ENCODE measurements at regions not wholly inside any gene's neighbourhood (a gene's known extent, or its start where the extent isn't known, plus 50 kb on each side); places are given as distances from the start of the nearest gene placed in this dataset.
"Not testable (repeated sequence)": the region's sequence is repeated elsewhere in the genome, so short reads cannot be mapped to it uniquely, and the experiment has no call there.

DNA sequence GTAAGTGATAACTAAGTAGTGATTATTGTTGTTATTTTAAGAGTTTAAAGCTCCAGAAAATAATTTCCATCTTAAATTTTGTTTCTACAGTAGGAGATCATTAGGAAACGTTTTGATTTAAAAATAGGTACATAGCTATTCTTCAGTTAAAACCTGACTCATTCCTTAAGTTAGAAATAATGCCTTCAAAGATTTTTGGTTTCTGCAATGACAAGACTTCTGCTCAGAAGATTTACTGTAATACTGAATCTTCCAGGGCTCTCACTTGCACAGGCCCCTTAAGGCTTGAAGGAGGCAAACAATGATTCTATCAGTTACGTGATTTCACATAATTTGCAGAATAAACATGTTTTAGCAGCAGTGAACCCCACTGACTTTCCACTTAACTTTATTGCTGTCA lies 333.7 kb downstream of the RAD51AP2 start:
- no peak for DNase-seq

DNA sequence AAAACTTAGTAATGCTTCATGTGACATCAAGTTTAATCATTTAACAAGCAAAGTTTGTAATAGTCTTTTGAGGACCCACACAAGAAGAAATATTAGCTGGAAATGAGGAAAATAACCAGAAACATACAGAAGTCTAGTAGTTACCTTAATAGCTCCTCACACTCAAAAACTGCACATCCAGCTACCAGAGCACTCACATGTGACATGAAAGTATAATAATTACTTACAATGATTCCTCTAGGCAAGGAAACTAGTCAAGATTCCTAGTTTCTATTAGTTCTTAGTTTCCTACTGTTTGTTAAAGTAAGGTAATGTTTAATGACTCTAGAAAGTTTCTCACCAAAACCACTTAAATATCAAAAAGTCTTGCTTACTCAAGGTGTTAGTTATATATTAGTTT lies 335.8 kb downstream of the RAD51AP2 start:
- no peak for DNase-seq

DNA sequence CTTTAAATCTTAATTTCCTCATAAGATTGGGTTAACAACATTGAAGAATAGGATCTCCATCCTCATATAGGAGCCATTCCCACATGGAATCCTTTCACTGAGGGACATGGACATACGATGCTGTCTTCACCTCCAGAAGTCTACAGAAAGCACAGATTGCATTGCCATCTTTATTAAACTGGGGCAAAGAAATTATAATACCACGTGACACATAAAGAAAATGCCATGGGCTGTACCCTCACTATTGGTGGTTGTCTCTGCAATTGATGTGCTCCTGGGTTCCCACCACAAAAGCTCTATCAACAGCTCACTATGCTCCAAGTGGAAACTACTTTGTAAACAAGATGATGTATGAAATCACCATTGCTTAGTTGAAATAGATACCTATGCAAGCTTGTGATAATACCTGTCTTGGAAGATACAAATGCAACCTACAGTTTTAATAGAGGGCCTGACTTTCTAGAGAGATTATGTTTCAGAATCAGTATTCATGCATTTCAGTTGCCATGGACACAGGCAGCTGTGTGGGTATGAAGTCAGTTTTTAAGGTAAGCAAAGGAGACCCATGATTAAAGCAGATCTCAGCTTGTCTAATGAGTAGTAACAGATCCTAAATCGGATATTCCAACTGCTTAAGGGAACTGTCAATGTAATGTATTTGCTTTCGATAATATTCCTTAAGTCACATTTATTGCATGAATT lies 337.0 kb downstream of the RAD51AP2 start:
- DNase-seq = no peak

DNA sequence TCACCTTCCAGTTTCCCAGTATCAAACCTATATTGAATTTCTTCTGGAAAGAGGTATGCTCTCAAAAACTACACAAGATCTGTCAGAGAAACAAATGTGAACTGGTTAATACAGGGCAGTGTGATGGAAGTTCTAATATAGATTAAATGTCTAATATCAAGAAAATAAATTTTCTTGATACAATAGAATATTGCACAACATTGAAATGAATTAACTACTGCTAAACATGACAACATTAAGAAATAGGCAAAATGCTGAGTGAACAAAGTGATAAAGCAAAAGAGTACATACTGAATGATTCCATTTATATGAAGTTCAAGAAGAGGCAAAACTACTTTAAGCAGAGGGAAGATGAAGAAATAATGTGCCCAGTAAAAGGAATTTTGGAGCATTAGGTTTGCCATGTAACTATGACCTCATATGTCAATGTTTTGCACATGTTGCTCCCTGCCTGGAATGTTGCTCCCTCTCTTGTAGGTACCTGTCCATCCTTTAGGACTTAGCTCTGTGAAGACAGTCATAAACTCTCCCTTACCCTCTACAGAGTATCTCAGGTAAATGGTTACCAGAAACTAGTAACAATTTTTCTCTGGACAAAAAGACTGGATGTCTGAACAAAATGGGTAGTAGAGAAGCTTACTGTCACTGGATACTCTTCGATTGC lies 339.0 kb downstream of the RAD51AP2 start:
- DNase-seq = no peak

DNA sequence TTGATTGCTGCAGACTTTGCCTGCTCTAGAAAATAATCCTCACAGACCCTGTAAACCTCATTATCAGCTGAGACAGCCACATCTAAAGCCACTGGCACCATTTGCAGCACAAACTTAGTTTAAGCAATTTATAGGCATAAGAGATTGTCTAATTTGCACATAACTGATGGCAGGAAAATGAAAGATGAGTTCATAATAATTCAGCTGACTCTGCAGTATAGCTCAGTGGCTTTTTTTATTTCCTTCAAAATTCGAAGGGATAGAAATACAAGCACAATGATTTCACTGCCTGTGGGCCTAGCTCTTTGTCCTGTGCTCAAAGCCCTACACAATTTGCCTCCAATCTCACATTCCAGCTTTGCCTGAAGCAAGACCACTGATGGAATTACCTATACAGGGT lies 341.2 kb downstream of the RAD51AP2 start:
- no peak for DNase-seq

DNA sequence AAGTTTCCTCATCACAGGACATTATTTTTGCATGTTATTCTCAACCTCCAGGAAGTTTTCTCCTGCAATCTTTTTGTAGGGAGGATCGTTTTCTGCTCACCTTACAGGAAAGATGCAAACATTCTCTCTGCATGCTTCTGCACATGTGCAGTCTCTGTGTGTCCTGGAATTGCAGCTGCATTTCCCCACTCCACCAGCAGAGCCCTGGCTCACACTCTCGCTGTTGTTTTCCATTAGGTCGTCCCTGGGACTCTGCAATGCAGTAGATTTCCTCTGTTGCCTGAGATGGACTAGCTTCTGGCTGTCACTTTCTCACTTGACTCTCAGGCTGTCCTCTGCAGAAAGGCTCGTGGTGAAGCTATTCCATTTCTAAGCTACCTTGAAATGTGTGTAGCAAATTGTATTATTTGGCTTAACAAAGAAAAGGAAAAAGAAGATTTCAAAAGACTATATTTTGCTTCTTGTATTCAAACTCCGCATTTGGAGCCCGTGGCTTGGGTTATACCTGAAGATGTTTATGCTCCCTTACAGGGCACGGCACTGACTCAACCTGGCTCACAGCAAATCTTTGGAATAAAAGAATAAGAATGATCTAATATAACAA lies 346.7 kb downstream of the RAD51AP2 start:
- DNase-seq = no peak

DNA sequence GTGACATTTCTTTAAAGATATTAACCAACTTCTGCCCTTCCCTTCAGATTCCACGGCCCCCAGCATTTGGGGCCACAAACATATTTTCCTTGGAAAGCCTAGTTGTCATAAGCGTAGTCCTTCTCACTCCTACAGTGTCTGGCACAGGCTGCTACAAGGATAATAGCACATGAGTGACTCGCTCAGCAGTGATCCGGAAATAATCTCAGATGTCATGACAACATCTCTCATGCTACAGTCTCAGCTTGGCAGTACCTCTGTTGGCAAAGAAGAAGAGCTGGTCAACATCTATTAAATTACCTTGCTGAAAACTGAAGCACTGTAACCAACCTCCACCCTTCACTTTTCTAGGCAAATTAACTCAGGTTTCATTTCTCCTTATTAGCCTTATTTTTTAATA lies 351.7 kb downstream of the RAD51AP2 start:
- no peak for DNase-seq

DNA sequence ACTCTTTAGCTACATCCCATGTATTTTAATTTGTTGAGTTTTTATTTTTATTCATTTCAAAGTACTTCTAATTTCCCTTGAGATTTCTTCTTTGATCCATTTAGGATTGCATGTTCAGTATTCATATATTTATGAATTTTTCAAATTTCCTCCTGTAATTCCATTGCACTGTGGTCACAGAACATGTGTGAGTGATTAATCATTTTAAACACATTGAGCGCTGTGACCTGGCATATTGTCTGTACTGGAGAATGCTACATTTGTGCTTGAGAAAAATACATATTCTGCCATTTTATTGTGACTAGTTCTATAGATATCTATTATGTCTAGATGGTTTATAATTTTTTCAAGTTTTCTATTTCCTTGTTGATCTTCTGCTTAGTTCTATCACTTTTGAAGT lies 353.7 kb downstream of the RAD51AP2 start:
- DNase-seq = no peak

DNA sequence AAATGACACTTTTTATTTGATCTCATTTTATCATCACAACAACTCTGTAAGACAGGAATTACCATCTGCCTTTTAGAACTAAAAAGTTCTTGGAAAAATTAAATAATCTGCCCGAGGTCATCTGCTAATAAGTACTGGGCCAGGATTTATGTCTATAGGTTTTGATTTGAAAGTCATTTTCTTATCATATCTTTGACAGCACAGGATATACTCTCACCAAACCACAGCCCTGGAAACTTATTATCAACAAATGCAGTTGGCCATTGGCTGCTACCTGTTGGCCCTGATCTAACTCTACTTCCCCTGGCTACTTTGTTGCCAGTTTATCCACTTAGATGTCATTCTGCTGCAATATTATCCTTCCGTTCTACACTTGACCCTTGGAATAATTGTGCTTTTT lies 354.6 kb downstream of the RAD51AP2 start:
- DNase-seq = no peak

DNA sequence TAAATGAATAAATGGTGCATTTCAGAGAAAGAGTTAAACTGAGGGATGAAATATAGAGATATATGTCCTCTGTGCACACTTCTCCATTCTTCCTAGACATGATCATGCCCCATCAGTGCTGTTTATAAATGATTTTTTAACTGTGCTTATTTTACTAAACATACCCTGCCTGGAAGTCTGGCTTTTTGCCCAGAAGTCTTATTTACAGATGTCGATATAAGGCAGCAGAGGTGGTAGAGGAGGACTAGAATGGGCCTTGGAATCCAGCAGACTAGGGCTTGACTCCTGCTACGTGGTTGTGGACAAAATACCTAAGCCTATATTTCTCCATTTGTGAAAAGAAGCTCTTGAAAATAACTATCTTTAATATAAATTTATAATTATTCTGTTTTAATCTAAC lies 355.5 kb downstream of the RAD51AP2 start:
- DNase-seq = no peak

DNA sequence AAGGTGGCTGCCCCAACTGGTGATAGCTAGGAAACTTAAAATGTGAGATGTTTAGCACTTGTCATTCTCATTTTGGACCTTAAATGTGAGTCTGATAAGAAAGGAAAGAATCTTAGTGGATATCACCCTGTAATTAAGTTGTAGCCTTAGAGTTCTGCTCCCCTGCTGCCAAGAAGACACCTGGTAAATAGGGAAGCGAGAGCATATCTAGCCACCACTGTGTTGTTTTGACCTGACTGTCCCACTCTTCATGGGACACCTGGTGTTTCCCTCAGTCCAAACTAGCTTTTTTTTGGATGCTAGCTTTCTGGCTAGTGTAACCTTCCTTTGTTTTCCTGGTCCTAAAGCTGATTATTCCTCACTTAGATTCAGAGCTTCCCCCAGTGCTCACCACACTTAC lies 357.6 kb downstream of the RAD51AP2 start:
- DNase-seq = no peak

DNA sequence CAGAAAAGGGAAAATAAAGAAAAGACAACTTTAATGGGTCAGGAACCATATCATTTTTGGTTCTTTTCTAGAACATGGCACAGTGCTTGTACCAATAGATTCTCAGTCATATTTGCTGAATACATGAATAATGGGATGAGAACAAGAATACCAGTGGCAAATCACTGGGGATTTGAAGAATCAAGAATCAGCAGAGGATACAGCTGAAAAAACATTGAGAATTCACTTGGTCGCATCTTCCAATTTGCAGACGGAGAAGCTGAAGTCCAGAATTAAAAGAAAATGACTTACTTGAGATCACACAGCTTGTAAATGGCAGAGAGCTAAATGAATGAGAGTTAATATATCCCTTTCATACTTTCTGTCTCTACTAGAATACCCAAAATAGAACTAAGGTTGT lies 362.2 kb downstream of the RAD51AP2 start:
- no peak for DNase-seq

DNA sequence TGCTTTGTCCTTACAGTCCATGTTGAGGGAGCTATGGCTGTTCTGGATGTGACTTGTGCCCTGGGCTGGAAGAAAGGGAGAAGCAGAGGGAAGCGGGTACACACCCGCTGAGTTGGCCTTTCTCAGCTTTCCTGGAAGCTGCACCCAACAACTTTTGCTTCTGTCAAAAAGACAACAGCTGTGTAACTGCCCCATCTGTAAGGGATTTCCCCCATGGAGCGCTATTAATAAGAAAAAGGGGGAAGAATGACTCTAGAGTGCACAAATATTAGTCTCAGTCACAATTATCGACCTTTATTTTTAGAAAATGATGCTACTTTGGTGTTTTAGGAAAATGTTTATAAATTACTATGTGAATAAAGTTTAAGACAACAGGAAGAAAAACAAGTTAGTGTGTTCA lies 368.3 kb downstream of the RAD51AP2 start:
- no peak for DNase-seq

DNA sequence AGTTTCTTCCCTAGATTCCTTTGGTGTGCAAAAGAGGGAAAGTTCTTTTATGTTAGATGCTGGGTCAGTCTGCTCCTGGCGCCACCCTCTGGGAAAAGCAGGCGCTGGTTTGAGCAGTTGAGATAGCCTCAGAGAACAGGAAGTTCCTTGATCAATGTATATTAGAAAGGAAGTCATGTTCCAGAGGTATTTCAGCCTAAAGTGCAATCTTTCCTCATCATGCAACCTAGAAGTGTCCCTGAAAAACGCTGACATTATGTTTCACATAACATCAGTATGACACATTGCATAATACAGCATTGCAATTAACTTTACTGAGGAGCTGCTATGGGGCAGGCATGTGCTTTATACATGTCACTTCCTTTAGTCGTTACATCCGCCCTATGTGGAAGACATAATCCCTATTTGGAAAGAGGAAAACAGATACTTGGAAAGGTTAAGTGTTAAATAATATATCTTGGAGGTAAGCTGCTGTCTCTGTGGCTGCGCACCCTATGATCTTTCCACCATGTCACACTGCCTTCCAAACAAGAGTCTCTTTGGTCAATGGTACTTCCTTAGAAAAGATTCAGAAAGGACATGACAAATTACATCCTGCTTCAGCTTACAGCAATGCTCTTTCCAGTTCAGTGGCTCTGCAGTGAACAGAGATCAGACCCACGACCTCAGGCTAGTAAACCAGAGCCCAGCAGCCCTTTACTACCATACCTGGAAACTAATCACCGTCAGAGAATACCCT lies 369.7 kb downstream of the RAD51AP2 start:
- DNase-seq = no peak

DNA sequence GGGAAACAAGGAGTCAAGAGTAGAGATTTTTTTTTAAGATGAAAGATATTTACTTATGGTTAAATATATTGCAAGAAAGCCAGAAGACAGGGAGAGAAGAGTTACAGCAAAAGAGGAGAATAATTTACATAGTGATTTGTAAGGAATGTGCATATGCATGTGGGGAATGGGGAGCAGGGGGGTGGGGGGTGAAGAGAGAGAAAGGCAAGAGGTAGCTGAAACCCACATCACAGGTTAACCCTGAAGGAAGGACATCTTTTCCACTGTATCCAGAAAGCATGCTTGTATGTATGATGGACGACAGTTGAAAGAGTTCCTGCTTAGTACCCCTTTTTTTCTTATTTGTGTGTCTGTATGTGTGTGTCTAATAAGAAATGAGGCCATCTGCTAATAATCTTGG lies 371.9 kb downstream of the RAD51AP2 start:
- DNase-seq = no peak

DNA sequence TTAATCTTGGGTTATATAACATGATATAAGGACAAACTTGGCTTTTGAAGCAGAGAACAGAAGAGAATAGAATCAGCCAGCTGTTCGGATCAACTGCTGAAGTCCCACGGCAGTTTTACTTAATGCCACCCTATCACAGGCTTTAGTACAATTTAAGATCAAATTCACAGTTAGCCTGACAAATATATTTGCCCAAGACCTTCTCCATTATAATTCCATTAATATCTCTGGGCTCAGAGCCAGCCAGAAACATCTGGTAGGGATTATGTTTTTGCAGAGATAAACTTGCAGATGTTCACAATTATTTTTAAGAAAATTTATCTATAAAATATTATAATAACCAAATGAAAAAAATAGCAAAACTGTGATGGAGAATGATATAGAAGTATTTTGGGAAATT lies 381.4 kb downstream of the RAD51AP2 start:
- DNase-seq = no peak

DNA sequence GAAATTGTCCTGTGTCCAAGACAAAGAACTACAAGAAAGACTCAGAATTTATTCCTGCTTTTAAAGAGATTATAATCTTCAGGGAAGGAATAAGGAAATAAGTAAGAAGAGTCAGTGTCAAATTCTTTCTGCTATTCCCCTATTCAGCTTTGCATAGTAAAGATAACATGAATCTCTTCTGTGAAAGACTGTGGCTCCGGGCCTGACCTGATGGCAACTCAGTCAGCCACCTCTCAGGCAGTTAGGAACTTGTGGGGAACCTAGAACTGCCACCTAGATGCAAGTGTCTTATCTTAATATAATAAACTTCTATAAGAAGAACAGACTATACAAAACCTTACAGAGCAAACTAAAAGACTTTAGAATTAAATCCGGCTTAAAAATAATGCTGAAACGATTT lies 382.0 kb downstream of the RAD51AP2 start:
- no peak for DNase-seq

DNA sequence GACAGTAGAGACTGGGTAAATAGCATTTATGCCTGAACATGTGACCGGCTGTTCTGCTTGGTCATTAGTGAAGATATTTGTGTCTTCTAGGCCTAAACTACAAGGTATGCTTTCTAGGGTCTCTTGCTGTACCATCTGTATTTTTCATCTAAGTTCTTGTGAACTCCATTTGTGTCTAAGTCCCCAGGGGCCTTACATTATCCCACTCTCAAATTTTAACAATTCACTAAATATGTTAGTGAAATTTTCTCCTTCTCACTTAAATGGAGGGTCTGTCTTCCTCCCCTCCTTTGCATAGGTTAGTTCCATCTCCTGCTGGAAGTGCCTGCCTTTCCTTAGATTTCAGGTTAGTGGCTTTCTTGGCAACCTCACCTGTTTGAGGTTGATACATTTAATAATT lies 382.6 kb downstream of the RAD51AP2 start:
- DNase-seq = no peak

DNA sequence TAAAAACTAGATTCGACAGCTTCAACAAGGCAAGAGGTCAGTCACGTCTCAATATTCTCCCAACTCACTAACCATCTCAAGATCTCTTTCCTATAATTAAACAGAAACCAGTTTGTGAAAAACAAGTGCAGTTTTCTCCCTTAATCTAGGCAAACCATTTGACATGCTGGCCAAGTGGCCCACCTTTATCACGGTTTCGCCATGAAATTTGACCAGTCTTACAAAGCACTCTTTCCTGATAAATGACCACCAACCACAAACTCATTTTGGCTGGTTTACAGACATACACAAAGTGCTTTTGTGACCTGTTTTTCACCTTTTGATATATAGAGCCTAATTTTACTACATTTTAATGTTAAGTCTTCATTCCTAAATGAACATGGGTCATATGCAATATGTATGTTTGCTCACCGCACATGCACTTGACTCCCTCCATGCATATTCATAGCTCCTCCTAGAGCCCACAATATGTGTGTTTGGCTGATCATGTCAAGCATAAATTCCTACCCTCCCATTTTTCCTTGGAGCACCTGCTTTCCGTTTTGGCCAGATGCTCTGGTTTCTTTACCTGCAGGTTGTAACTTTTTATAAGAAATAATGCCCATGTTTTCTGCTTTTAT lies 385.1 kb downstream of the RAD51AP2 start:
- DNase-seq = no peak

DNA sequence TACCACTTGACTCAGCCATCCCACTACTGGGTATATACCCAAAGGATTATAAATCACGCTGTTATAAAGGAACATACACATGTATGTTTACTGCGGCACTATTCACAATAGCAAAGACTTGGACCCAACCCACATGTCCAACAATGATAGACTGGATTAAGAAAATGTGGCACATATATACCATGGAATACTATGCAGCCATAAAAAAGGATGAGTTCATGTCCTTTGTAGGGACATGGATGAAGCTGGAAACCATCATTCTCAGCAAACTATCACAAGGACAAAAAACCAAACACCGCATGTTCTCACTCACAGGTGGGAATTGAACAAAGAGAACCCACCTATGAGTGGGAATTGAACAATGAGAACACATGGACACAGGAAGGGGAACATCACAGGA lies 387.6 kb downstream of the RAD51AP2 start:
- DNase-seq = not testable (repeated sequence)

DNA sequence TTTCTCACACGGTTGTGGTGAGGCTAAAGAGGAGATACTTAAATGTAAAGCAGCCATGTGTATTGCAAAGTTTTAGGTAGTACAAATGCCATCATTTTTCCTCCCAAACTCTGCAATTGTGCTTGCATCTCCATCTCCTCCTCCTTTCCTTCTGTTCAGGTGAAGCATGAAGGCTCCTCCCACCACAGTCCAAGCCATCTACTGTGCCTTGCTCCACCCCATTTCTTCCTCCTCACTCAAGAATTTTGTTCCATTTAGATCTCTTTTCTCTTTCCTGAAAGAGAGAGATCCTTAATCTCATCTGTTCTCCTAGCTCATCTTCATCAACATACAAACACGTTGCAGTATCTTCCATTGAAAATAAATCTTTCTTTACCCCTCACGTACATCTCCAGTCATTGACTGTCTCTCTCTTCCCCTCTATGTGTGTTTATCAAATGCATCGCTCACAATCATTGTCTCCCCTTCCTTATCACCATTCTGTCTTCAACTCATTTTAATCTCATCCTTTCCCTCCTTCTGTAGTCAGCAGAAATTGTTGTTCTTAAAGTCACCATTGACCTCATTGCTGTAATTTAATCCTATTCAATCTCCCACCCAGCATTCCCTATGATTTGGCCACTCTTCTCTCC lies 392.1 kb downstream of the RAD51AP2 start:
- DNase-seq = no peak

DNA sequence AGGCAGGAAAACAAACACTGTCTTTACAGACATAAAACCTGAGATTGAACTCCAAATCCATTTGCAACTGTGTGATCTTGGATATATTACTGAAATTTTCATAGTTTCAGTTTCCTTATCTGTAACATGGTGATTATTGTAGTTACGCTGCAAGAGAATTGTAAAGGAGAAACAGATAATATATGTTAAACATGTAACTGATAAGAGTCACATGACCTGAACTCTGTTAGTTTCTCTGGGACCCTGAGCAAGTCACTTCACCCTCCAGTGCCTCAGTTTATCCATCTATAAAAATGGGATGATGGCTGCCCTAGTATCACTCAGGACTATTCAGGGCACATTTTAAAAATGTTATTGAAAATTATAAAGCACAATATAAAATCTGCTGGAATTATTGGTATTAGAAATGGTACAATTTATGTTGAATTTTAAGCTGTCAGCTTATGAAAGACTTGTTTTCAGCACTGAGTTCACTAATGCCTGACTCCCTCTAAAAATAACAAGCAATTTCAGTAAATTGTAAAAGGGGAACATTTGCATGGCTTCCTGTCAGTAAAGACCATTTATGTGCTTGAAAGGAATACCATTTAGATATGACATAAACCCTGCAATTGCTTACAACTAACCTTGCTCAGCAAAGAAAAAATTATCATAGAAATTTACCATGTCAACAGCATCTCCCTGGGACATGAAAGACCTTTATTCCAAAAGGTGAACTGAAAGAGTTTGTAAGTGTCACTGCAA lies 393.5 kb downstream of the RAD51AP2 start:
- no peak for DNase-seq
